ENCODE measurements at regions not wholly inside any gene's neighbourhood (a gene's known extent, or its start where the extent isn't known, plus 50 kb on each side); places are given as distances from the start of the nearest gene placed in this dataset.

DNA sequence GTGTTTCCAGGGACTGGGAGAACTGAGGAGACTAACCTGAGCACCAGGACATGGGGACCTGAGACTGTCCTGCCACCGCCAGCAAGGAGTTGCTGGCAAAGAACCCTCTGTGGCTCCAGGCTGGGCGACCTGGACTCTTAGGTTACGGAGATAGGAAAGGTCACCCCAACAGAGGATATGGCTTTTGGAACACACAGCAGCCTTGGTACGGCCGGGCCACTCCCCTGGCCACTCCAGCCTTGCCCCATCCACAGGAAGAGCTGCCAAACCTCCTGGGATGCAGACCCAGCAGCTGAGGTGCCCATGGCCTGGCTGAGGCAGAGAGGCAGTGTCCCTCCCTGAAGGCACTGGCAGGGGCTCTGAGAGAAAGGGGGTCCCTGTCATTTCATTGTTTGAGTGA lies 137.8 kb downstream of the OAT start:
- ATAC-seq (replicated peaks) (no peak), DNase-seq (no peak)
- H3K27ac Mint-ChIP-seq: no peak overlapping the region
- H3K27me3 Mint-ChIP-seq: no peaks in the 10 kb centered on the region
- H3K36me3 Mint-ChIP-seq: peaks cover 0 to 4% of the 10 kb centered on the region in 2 donors
- no peak overlapping the region for H3K4me3 Mint-ChIP-seq
- H3K9me3 Mint-ChIP-seq: peaks cover 6 to 7% of the 10 kb centered on the region in 2 donors
- peaks cover 6 to 14% of the 10 kb centered on the region in 2 donors for H3K4me1 Mint-ChIP-seq

DNA sequence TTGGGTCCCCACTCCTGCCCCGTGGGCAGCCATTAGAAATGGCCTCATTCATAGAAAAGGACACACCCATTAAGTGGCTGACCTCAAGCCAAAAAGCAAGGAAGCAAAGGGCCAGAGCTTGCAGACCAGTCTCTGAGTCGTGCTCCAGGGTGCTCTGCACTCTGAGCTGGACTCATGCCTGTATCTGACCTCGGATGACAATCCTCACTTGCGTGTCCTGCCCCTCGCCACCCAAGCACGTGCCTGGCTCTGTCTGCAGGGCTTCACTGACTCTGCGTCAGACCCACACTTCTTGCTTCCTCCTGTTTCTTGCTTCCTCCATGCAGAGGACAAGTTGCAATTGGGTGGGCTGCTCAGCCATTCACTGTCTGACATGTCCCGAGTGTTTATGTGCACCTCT lies 138.8 kb downstream of the OAT start:
- no peak overlapping the region for H3K27ac Mint-ChIP-seq
- no peak for ATAC-seq (replicated peaks)
- peaks cover 0 to 3% of the 10 kb centered on the region in 2 donors for H3K4me1 Mint-ChIP-seq
- H3K36me3 Mint-ChIP-seq: peaks cover 0 to 4% of the 10 kb centered on the region in 2 donors
- H3K9me3 Mint-ChIP-seq: peaks cover 7 to 9% of the 10 kb centered on the region in 2 donors
- H3K27me3 Mint-ChIP-seq: peaks cover 0 to 3% of the 10 kb centered on the region in 2 donors
- no peak for DNase-seq
- no peak overlapping the region for H3K4me3 Mint-ChIP-seq

DNA sequence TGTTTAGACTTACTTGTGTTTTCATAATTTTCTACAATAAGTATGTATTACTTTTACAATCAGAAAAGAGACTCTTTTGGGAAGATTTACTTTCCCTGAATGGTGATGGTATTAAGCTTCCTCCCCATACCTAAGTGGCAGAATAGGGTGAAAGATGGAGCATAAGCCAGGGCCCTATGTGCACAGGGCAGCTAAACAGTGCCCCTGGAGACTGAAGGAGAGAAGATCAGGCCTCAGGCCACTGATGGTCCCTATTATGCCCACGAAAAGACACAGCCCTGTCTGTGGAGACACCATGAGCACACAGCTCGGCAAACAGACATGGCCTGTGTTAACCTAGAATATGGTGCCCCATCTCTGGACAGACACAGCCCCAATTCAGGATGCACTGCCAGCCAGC lies 139.4 kb downstream of the OAT start:
- no peak for DNase-seq
- Mint-ChIP-seq H3K27ac (no peak overlapping the region), H3K27me3 (peaks cover 0 to 4% of the 10 kb centered on the region in 2 donors), H3K4me3 (no peak overlapping the region), H3K9me3 (peaks cover 7 to 10% of the 10 kb centered on the region in 2 donors), H3K36me3 (peaks cover 0 to 4% of the 10 kb centered on the region in 2 donors), H3K4me1 (no peaks in the 10 kb centered on the region)
- ATAC-seq (replicated peaks): no peak

DNA sequence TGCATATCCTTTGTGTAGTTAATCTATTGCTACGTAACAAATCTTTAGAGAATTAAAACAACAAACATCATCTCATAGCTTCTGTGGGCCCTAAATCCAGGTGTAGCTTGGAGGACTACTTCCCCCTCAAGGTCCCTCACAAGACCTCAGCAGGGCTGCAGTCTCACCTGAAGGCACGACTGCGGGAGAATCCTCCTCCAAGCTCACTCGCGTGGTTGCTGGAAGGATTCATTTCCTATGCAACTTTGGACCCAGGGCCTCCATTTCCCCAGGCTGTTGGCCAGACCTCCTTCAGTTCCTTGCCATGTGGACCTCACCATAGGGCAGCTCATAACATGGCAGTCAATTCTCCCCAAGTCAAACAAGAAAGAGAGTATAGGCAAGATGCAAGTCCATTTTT lies 140.4 kb downstream of the OAT start:
- no peak for ATAC-seq (replicated peaks)
- no peak for DNase-seq
- H3K4me3 Mint-ChIP-seq: no peak overlapping the region
- peaks cover 0 to 4% of the 10 kb centered on the region in 2 donors for H3K27me3 Mint-ChIP-seq
- peaks cover 0 to 4% of the 10 kb centered on the region in 2 donors for H3K36me3 Mint-ChIP-seq
- no peaks in the 10 kb centered on the region for H3K4me1 Mint-ChIP-seq
- H3K27ac Mint-ChIP-seq: no peak overlapping the region
- peaks cover 7 to 11% of the 10 kb centered on the region in 2 donors for H3K9me3 Mint-ChIP-seq

DNA sequence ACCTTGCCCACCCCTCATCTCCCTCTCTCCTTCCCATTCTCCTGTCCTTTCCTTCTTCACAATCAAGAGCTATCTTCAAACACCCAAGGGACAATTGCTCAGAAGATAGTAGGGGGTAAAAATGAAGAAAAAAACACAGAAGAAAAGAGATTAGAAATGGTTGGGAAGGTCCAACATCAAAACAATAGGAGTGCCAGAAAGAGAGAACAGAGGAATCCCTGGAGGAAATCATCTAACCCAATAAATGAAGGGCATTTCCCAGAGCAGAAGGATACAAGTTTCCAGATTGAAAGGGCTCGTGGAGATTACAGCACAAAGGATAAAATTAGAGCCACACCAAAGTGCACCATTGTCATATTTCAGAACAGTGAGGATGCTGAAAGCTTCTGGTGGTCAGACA lies 145.6 kb downstream of the OAT start:
- no peak for DNase-seq
- Mint-ChIP-seq H3K4me1 (peaks cover 0 to 3% of the 10 kb centered on the region in 2 donors), H3K9me3 (peaks cover 20 to 25% of the 10 kb centered on the region in 2 donors), H3K27ac (no peak overlapping the region), H3K36me3 (peaks cover 7 to 11% of the 10 kb centered on the region in 2 donors), H3K4me3 (no peak overlapping the region), H3K27me3 (peaks cover 0 to 18% of the 10 kb centered on the region in 2 donors)
- no peak for ATAC-seq (replicated peaks)

DNA sequence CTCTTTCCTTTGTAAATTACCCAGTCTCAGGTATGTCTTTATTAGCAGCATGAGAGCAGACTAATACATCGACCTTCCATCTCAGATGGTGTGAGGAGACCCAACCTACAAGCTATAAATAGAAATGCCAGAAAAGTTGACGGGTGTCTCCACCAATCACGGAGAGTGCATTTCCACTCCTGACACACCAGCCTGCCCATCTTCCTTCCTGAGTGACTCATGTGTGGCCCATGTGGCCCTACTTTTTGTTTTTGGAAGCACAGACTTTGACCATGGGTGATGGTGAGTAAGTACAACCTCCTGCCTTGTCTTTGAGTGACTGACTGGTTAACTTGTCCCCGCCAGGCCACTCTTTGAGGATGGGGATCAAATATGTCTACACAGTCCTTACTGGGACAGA lies 147.0 kb downstream of the OAT start:
- Mint-ChIP-seq H3K9me3 (peaks cover 20 to 25% of the 10 kb centered on the region in 2 donors), H3K36me3 (peaks cover 7 to 11% of the 10 kb centered on the region in 2 donors), H3K4me3 (no peak overlapping the region), H3K27me3 (peaks cover 0 to 18% of the 10 kb centered on the region in 2 donors), H3K4me1 (peaks cover 0 to 3% of the 10 kb centered on the region in 2 donors), H3K27ac (no peak overlapping the region)
- ATAC-seq (replicated peaks) (no peak), DNase-seq (no peak)

DNA sequence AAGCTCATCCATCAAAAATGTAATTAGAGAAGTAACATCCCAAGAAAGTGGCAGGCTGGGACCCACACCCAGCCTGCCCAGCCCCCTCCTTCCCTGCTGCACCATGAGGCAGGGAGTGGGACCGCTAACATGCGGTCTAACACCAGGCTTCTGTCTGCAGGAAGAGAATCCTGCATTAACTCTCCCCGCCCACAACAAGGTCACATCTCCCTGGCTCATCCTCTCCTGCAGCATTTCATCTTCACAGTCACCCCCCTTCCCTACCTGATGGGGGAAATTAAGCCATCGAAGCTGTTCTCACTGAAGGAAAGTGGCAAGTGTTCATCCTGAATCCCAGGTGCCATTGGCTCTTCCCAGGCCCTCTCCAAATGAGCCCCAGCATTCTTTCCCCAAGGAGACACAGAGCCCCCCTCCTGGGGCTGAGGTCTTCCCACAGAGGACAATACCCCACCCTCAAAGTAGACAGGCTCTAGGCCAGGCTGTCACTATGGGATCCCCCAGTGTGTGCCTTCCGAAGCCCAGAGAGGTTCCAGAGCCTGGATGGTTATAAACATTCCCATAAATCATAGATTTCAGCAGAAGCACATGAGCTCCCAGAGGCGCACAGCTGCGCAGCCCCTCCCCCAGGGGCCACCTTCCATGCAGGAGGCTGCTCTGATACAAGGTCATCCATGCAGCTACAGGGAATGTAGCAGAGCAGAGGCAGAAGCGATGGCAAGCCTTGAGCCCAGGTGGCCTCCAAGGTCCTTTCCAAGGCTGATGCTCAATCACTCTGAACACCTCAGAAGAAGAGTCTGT lies 148.0 kb downstream of the OAT start:
- no peak for ATAC-seq (replicated peaks)
- H3K27ac Mint-ChIP-seq: no peak overlapping the region
- peaks cover 0 to 18% of the 10 kb centered on the region in 2 donors for H3K27me3 Mint-ChIP-seq
- peaks cover 19 to 25% of the 10 kb centered on the region in 2 donors for H3K9me3 Mint-ChIP-seq
- H3K4me1 Mint-ChIP-seq: peaks cover 0 to 3% of the 10 kb centered on the region in 2 donors
- no peak for DNase-seq
- H3K36me3 Mint-ChIP-seq: peaks cover 7 to 11% of the 10 kb centered on the region in 2 donors
- no peak overlapping the region for H3K4me3 Mint-ChIP-seq

DNA sequence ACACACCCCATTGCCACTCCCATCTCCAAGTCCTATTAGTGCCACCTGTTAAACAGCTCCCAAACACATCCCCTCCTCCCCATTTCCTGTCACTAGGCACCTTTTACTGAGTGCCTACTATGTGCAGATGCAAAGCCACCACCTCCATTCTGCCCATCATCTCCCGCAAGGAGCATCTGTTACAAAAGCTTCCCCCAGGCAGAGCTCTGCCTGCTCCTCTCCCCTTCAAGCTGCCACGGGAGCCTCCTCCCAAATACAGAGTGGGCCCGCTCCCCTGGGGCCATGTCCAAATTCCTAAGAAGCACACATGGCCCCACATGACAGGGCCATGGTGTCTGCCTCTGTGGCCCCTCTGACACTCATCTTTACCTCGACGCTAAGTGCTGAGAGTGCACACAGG lies 149.7 kb downstream of the OAT start:
- no peak for DNase-seq
- Mint-ChIP-seq H3K36me3 (peaks cover 7 to 11% of the 10 kb centered on the region in 2 donors), H3K27ac (no peak overlapping the region)

DNA sequence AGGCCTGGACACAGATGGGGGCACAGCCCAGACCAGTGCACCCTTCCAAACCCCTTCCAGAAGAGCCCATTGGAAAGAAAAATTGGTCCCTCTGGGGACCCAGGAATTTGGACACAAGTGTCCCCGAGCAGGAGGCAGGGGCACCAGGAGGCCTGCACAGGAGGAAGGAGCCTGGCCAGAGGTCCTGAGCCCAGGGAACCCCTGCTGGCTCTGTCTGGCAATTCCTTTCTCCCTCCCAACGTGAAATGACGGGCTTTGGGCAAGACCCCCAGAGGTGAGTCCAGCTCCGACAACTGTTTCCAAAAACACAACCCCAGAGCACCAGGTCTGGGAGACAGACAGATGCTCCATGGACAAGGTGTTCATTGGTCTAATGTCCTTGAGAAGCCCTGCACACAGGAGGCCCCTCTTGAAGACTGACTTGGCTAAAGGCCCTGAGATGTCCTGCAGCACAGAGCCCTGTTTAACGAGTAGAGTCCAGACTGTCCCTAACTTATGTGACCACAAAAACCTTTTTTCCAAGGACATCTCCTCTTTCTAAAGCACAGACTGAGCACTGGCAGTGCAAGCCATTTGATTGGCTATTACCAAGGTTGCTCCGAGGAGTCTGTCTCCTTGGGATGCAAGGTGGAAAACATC lies 150.7 kb downstream of the OAT start:
- no peak overlapping the region for H3K4me3 Mint-ChIP-seq
- no peak for DNase-seq
- H3K27me3 Mint-ChIP-seq: peaks cover 0 to 14% of the 10 kb centered on the region in 2 donors
- H3K4me1 Mint-ChIP-seq: peaks cover 0 to 3% of the 10 kb centered on the region in 2 donors
- no peak for ATAC-seq (replicated peaks)
- peaks cover 7 to 8% of the 10 kb centered on the region in 2 donors for H3K36me3 Mint-ChIP-seq
- no peak overlapping the region for H3K27ac Mint-ChIP-seq
- H3K9me3 Mint-ChIP-seq: peaks cover 15 to 17% of the 10 kb centered on the region in 2 donors

More for the DNA sequence above, 149.7 kb downstream of the OAT start:
- no peak for ATAC-seq (replicated peaks)
- peaks cover 0 to 14% of the 10 kb centered on the region in 2 donors for H3K27me3 Mint-ChIP-seq
- no peak overlapping the region for H3K4me3 Mint-ChIP-seq
- peaks cover 0 to 3% of the 10 kb centered on the region in 2 donors for H3K4me1 Mint-ChIP-seq
- peaks cover 19 to 21% of the 10 kb centered on the region in 2 donors for H3K9me3 Mint-ChIP-seq

DNA sequence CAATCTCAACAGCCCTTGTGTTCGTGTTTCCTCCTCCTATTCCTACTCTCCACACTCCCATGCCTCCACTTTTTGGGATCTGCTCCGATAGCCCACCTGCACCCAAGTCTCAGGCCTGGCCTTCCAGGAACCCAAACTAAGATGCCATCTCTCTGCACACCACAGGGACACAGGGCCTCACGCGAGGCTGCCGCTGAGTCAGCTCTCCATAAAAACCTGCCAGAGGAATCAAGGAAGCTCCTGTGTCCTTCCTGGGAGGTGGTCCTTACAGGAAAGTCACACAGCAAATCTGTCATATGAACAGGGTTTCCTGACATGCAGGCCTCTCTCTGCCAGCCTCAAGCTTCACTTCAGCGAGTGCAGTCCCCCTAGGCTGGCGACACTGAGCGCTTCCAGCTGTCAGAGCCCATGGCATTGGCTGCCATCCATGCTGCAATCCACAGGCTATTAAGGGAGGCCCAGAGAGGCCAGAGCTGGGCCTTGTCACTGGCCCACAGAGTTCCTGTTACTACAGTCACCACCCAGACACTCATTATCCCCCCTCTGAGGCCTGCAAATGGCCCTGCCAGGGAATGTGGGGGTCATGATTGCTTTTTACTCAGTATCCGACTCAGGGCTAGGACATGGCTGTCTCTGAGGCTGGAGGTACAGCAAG lies 151.4 kb downstream of the OAT start:
- ATAC-seq (replicated peaks): no peak
- peaks cover 0 to 3% of the 10 kb centered on the region in 2 donors for H3K4me1 Mint-ChIP-seq
- no peak overlapping the region for H3K4me3 Mint-ChIP-seq
- no peak for DNase-seq
- H3K27me3 Mint-ChIP-seq: peaks cover 0 to 14% of the 10 kb centered on the region in 2 donors
- peaks cover 10% of the 10 kb centered on the region in 2 donors for H3K9me3 Mint-ChIP-seq
- H3K27ac Mint-ChIP-seq: no peak overlapping the region
- H3K36me3 Mint-ChIP-seq: peaks cover 4 to 7% of the 10 kb centered on the region in 2 donors

DNA sequence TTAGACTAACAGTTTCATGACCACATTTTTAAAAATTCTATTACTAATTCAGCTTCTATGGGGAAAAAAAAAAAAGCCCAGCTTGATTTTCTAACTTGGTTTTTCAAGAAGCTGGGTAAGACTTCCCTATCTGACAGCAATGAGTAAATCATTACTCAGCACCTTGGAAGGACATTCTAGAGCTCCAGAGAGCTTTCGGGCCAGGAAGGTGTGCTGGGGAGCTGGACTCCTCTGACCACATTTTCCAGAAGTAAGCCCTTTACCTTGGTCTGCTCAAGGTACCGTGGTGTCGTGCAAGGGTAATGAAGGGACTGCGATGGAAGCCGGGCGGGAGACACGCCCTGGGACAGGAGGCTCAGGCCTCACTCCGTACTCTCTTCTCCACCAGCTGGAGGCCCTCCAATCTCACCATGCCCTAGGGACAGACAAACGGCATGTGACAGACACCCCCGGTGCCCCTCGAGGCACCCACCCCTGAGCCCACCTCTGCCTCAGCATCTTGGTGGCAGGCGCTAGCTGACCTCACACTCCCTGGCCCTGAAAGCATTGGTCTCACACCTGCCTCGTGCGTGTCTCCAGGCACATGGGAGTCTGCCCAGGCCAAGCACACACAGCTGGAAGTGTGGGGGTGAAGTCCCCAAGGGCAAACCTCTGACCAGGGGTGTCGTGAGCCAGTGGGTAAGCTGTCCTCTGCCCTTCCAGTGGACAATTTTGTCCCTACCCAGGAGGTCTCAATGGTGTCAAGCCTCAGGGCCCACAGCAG lies 152.1 kb downstream of the OAT start:
- no peak overlapping the region for H3K4me3 Mint-ChIP-seq
- ATAC-seq (replicated peaks): no peak

DNA sequence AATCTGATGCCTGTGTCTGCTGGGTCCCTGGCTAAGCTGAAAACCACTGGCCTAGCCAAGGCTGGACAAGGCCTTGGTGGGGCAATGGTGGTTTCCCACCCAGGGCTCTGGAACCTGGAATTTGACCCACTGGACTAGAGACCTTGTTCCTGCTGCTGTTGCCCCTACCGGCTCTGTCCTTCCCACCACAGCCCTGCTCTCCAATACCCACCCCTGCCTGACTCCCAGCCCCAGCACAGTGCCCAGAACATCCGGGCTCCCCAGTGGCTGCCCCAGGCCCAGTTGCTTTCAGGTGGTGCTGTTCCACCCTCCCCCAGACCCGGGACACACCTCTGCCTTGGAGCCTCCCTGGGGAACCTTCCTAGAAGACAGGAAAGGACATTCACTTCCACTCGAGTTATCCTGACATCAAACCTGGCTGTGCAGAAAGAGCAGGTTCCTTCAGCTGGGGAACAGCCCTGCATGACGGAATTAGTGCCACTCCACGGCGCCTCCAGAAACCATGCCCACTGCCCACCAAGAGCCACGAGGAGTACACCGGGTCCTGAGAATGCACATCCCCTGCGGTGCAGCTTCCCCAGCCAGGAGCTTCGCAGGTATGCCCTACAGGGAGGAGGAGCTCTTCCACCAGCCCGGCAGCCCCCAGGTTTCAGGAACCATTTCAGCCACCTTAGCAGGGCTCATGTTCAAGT lies 152.8 kb downstream of the OAT start:
- peaks cover 0 to 14% of the 10 kb centered on the region in 2 donors for H3K27me3 Mint-ChIP-seq
- no peaks in the 10 kb centered on the region for H3K9me3 Mint-ChIP-seq
- DNase-seq (no peak), ATAC-seq (replicated peaks) (no peak)
- no peak overlapping the region for H3K4me3 Mint-ChIP-seq
- H3K4me1 Mint-ChIP-seq: peaks cover 0 to 3% of the 10 kb centered on the region in 2 donors
- H3K27ac Mint-ChIP-seq: no peak overlapping the region
- no peaks in the 10 kb centered on the region for H3K36me3 Mint-ChIP-seq

More for the DNA sequence above, 152.1 kb downstream of the OAT start:
- Mint-ChIP-seq H3K36me3 (peaks cover 0 to 2% of the 10 kb centered on the region in 2 donors), H3K4me1 (peaks cover 0 to 3% of the 10 kb centered on the region in 2 donors), H3K27me3 (peaks cover 0 to 14% of the 10 kb centered on the region in 2 donors), H3K27ac (no peak overlapping the region), H3K9me3 (peaks cover 3 to 4% of the 10 kb centered on the region in 2 donors)
- DNase-seq: no peak

DNA sequence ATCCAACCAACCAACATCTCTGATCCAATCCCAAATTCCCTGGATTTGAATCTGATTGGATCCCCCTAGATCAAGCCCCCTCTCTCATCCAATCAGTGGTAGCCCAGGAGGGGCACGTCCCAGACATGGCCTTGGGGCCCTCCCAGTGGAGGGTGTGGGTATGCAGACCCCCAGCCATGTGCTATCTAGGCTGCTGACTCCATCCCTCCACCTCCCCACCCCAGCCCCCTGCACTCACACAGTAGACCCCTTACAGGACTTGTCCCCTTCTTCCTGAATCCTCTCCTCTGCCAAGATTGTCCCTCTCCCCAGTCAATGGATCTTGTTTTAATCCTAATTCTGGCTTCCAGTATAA lies 153.4 kb downstream of the OAT start:
- H3K36me3 Mint-ChIP-seq: no peaks in the 10 kb centered on the region

More for the DNA sequence above, 153.4 kb downstream of the OAT start:
- Mint-ChIP-seq H3K4me3 (no peak overlapping the region), H3K27me3 (peaks cover 0 to 13% of the 10 kb centered on the region in 2 donors), H3K9me3 (no peaks in the 10 kb centered on the region), H3K4me1 (peaks cover 0 to 3% of the 10 kb centered on the region in 2 donors), H3K27ac (no peak overlapping the region)
- DNase-seq: no peak
- no peak for ATAC-seq (replicated peaks)
